Stomach smooth muscle (tissue), 2 donors: ENCODE measurements at regions not wholly inside any gene's neighbourhood (a gene's known extent, or its start where the extent isn't known, plus 50 kb on each side); places are given as distances from the start of the nearest gene placed in this dataset.

Experiments
- H3K27ac ChIP-seq: one replicate; pipeline ENCODE4 v1.7.0; 2013; ENCODE audit warnings: mild to moderate bottlenecking, low read length, inconsistent platforms
- H3K27me3 ChIP-seq, 2 donors: one replicate each; pipeline ENCODE4 v1.7.0; 2013; ENCODE audit warnings: low read length in 2 of 2; ENCODE audit not compliant: insufficient read depth in 2 of 2, control insufficient read depth in 1 of 2
- H3K36me3 ChIP-seq, 2 donors: one replicate each; pipeline ENCODE4 v1.7.0; 2013; ENCODE audit warnings: low read length in 2 of 2; ENCODE audit not compliant: control insufficient read depth in 2 of 2, insufficient read depth in 2 of 2
- H3K4me1 ChIP-seq: one replicate; pipeline ENCODE4 v1.7.0; 2013; ENCODE audit warnings: low read length; ENCODE audit not compliant: control insufficient read depth, insufficient read depth
- H3K4me3 ChIP-seq, 2 donors: one replicate each; pipeline ENCODE4 v1.7.0; 2013; ENCODE audit warnings: low read length in 2 of 2
- H3K9ac ChIP-seq, 2 donors: one replicate each; pipeline ENCODE4 v1.7.0; 2013; ENCODE audit warnings: low read length in 2 of 2, mild to moderate bottlenecking in 1 of 2
- H3K9me3 ChIP-seq, 2 donors: one replicate each; pipeline ENCODE4 v1.7.0; 2013; ENCODE audit warnings: low read length in 2 of 2; ENCODE audit not compliant: control insufficient read depth in 2 of 2
- donor health status: healthy.
- donor health status: Pancreatic carcinoma.

DNA sequence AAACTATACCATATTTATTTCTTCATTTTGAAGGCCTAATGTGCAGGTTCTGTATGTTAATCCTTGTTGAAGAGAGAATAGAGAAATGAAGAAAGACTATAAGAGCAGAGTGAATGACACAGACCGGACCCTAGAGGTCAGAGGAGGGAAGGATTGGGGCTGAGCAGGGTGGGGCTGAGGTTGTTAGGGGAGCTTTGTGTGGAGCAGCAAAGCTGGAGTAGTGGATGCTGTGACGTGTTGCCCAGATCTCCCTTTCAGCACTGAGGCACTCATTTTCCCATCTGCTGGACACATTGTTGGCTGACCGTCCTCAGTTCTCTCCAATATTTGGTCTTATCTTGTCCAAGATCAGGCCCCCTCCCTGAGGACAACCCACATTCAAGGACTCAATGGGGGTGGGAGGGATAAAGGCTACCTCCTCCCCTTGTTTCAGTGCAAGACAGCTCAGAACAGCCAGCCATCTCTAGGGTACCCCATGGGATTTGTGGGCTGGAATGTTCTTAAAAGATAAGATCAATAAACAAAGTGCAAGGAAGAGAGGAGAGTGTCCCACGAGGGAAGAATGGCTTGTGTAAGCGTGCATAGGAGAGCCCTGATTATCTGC, 143.6 kb downstream of the TDRD15 start:
- no peak overlapping the region for H3K9ac ChIP-seq
- peaks cover 22% of the 10 kb centered on the region for H3K4me1 ChIP-seq
- no peak overlapping the region for H3K27ac ChIP-seq
- no peaks in the 10 kb centered on the region for H3K9me3 ChIP-seq
- H3K36me3 ChIP-seq, result no peaks in the 10 kb centered on the region
- no peaks in the 10 kb centered on the region for H3K27me3 ChIP-seq
- no peak overlapping the region for H3K4me3 ChIP-seq

DNA sequence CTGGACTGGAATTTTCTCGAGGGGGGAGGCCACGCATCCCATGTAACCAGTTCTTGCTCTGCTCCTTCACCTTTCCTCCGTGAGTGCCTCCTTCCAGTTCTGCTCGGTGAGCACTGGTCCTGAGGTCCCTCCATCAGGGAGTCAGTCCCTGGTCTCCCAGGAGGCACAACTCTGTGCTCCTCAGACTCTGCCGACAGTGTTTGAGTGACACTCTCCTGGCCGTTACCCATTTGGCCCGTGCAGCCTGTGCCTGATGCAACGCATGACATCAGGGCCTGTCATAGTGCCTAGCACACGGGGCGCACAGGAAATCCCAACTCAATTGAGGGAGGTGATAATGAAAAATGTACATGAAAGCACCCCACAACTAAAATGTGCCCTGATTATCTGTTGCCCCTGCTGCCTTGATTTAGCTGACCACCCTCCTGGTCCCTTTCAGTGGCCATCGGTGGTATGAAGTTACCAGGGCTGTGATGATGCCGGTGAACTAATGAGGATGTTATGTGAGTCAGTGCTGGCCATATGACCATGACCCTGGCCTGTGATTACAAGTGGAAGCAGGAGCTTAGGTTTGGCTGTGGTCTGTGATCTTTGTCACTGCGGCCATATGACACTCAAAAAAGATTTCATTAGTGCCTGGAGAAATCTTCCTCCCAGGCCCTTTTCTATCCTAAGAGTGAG, 144.6 kb downstream of the TDRD15 start:
- H3K9me3 ChIP-seq, result no peaks in the 10 kb centered on the region
- no peaks in the 10 kb centered on the region for H3K36me3 ChIP-seq
- H3K27ac ChIP-seq, result no peak overlapping the region
- no peak overlapping the region for H3K4me3 ChIP-seq
- no peaks in the 10 kb centered on the region for H3K27me3 ChIP-seq
- H3K4me1 ChIP-seq, result peaks cover 22% of the 10 kb centered on the region
- H3K9ac ChIP-seq, result no peak overlapping the region

DNA sequence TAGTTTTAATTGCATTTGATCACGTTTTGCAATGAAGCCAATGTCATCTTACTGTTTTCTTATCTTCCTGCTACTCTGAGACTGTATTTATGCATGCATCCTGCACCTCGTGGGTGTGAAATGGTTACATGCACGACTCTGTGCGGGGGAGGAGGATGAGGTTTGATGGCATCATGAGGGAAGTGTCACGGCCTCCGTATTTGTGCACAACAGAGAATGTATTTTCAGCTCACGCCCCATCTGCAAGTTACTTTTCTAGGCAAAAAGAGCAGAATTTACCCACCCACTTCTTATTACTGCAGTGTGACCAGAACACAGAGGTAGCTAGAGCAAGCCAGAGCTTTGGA, 145.1 kb downstream of the TDRD15 start:
- Histone ChIP-seq H3K27ac (no peak overlapping the region), H3K9ac (no peak overlapping the region)

GRCh38 chr2:21269382-21269781, 145.6 kb downstream of the TDRD15 start:
- Histone ChIP-seq H3K27ac (no peak overlapping the region), H3K4me1 (peaks cover 22% of the 10 kb centered on the region), H3K9ac (no peak overlapping the region), H3K27me3 (no peaks in the 10 kb centered on the region), H3K9me3 (no peaks in the 10 kb centered on the region), H3K36me3 (no peaks in the 10 kb centered on the region), H3K4me3 (no peak overlapping the region)

More for the DNA sequence above, 145.1 kb downstream of the TDRD15 start:
- Histone ChIP-seq H3K4me3 (no peak overlapping the region), H3K4me1 (peaks cover 22% of the 10 kb centered on the region), H3K9me3 (no peaks in the 10 kb centered on the region), H3K27me3 (no peaks in the 10 kb centered on the region), H3K36me3 (no peaks in the 10 kb centered on the region)

DNA sequence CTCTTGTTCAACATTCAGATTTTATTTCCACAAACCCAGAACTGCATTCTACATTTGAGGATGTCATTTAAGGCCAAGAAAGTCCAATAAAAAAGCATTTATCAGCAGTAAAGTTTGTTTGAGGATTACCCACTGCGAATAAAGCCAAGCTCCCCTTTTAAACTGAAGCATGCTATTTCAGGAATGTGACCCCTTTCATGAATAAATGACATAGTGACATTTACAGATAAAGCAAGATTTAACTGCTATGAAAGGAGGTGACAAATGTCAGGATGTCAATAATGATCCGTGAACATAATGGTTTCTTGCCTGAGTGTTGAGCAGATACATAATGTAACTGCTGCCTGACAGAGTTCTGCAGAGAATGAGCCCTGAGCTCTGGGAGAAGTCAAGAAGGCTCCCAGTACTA, 146.3 kb downstream of the TDRD15 start:
- Histone ChIP-seq H3K27ac (peak overlapping the region; percentile 58), H3K4me3 (peak overlapping the region; percentile 31 to 47), H3K9ac (peak overlapping the region in 1 of 2 donors; percentile 13), H3K36me3 (no peaks in the 10 kb centered on the region), H3K9me3 (no peaks in the 10 kb centered on the region), H3K27me3 (no peaks in the 10 kb centered on the region), H3K4me1 (peaks cover 22% of the 10 kb centered on the region)

DNA sequence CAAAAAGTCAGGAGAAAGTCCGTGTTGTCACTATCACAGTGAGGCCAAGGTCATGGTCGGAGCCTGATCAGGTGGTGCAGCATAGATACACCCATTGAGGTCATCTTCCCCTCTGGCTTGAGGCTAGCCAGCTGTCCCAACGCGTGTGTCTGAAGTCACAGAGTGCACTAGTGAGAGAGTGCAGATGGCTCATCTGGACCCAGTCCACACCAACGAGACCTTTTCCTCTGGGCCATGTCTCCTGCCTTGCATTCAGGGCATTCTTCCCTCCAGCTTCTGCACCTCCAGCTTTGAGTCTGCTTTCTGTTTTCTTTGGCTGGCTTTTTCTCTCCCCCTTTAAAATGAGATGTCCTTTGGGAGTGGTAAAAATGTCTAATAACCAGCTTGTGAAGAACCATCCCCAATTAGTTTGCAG, 146.9 kb downstream of the TDRD15 start:
- H3K27ac ChIP-seq, result peak overlapping the region; percentile 58
- peaks cover 22% of the 10 kb centered on the region for H3K4me1 ChIP-seq
- H3K9ac ChIP-seq, result no peak overlapping the region
- peak overlapping the region; percentile 31 to 47 for H3K4me3 ChIP-seq
- no peaks in the 10 kb centered on the region for H3K9me3 ChIP-seq
- H3K36me3 ChIP-seq, result no peaks in the 10 kb centered on the region
- H3K27me3 ChIP-seq, result no peaks in the 10 kb centered on the region

GRCh38 chr2:21276163-21276562, 152.4 kb downstream of the TDRD15 start:
- Histone ChIP-seq H3K9ac (no peak overlapping the region), H3K9me3 (no peaks in the 10 kb centered on the region), H3K4me3 (no peak overlapping the region), H3K27me3 (no peaks in the 10 kb centered on the region), H3K36me3 (no peaks in the 10 kb centered on the region), H3K4me1 (peaks cover 12% of the 10 kb centered on the region), H3K27ac (no peak overlapping the region)

DNA sequence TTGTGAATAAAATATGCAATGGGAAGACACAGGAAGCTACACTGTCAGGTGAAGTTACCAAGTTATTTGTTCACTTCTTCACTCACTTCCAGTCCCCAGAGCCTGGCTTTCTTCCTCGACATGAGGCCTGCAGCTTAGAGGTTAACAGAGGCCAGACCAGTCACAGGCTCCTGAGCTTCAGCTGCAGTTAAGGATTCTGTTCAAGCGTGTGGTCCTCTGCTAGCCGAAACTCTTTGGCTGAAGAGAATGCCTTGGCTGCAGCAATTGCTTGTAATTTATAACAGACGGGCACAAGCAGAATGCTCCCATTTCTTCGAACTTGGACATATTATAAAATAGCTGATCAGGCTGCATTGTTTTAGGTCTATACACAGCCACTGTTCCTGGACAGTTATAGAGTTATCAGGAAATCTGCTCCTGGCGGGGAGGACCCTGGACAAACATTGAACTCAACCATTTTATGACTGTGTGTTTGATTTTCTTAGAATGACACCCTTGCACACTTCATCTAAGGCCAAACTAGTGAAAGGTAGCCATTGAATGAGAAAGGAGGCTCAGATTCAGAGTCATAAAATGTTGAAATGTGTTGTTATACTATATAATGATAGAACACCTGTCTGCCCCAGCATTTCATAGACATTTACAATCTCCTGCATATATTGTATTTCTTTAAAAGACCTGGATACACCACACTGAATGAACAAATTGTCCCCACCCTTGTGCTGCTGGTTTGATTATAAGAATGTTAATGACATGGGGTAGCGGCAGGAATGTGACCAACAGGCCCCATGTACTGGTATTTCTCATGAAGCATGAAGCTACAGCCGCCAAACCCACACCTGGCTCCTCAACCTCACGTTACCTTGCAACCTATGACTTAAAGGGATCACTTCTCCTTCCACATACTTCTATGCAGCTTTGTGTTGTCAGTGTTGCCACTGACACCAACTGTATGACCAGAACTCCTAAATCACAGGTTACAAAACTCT, 153.6 kb downstream of the TDRD15 start:
- no peak overlapping the region for H3K27ac ChIP-seq
- H3K9ac ChIP-seq, result no peak overlapping the region
- H3K4me1 ChIP-seq, result peaks cover 5% of the 10 kb centered on the region
- no peaks in the 10 kb centered on the region for H3K27me3 ChIP-seq
- H3K9me3 ChIP-seq, result no peaks in the 10 kb centered on the region
- no peaks in the 10 kb centered on the region for H3K36me3 ChIP-seq
- H3K4me3 ChIP-seq, result no peak overlapping the region

- Histone ChIP-seq H3K36me3 (no peaks in the 10 kb centered on the region), H3K9ac (no peak overlapping the region), H3K27ac (no peak overlapping the region), H3K4me1 (peaks cover 5% of the 10 kb centered on the region), H3K4me3 (no peak overlapping the region), H3K9me3 (no peaks in the 10 kb centered on the region), H3K27me3 (no peaks in the 10 kb centered on the region)
Measured at GRCh38 chr2:21279525-21279924, 155.8 kb downstream of the TDRD15 start.

- Histone ChIP-seq H3K9me3 (no peaks in the 10 kb centered on the region), H3K27ac (no peak overlapping the region), H3K4me3 (no peak overlapping the region), H3K9ac (no peak overlapping the region), H3K27me3 (no peaks in the 10 kb centered on the region), H3K36me3 (no peaks in the 10 kb centered on the region), H3K4me1 (peaks cover 5% of the 10 kb centered on the region)
Measured at GRCh38 chr2:21280793-21281192, 157.0 kb downstream of the TDRD15 start.
